ENCODE measurements at regions not wholly inside any gene's neighbourhood (a gene's known extent, or its start where the extent isn't known, plus 50 kb on each side); places are given as distances from the start of the nearest gene placed in this dataset.

GRCh38 chr5:123286891-123287290 lies 136.3 kb downstream of the CEP120 start:
- no peak for ATAC-seq
- no peak for FAIRE-seq
- H3K79me2 ChIP-seq (ENCODE audit: control insufficient read depth, insufficient read depth, low read length), result no peaks in the 10 kb centered on the region
- no peak overlapping the region for H3K9ac ChIP-seq (ENCODE audit: control insufficient read depth, insufficient read depth, low read length)
- ChIA-PET POLR2A (no interaction called here), RAD21 (ENCODE audit: unreplicated experiment) (no interaction called here), SMC1A (ENCODE audit: uncharacterized antibody, unreplicated experiment) (interaction anchor here (1.2 kb wide), 1 partner anchor 11 kb away, joined by 5 read pairs; no protein-coding TSS in a partner anchor), CTCF (no interaction called here)
- no peaks in the 10 kb centered on the region for H4K20me1 ChIP-seq (ENCODE audit: control insufficient read depth, insufficient read depth)
- H3K27ac ChIP-seq (ENCODE audit: control insufficient read depth, insufficient read depth), result no peak overlapping the region
- H3K4me2 ChIP-seq (ENCODE audit: control insufficient read depth, insufficient read depth), result no peak overlapping the region
- no TSS peak for BruUV-seq (replicated peaks)
- TF ChIP-seq SP1 (IDR thresholded peaks at IDR 0.05; ENCODE audit: low read depth, low read length), result no peak
- no peak for TF ChIP-seq CREM (IDR thresholded peaks at IDR 0.05; ENCODE audit: low read depth)
- no peak for TF ChIP-seq ZBTB33 (IDR thresholded peaks at IDR 0.05)
- TF ChIP-seq MYC (IDR thresholded peaks at IDR 0.05; ENCODE audit: insufficient read depth, insufficient read length, insufficient replicate concordance, low read length, severe bottlenecking), result no peak
- no peak for TF ChIP-seq BRCA1 (IDR thresholded peaks at IDR 0.05; ENCODE audit: low read depth, low read length)
- no peak for TF ChIP-seq ZNF217 (IDR thresholded peaks at IDR 0.05)
- no peak for TF ChIP-seq MXI1 (IDR thresholded peaks at IDR 0.05; ENCODE audit: low read depth, low read length)
- no peak for TF ChIP-seq HDAC6 (IDR thresholded peaks at IDR 0.05; ENCODE audit: unreplicated experiment)
- no peak for TF ChIP-seq BHLHE40 (IDR thresholded peaks at IDR 0.05; ENCODE audit: borderline replicate concordance in 1 of 2, low read depth in 2 of 2, low read length in 1 of 2)
- no peak for TF ChIP-seq SMC3 (IDR thresholded peaks at IDR 0.05; ENCODE audit: borderline replicate concordance, low read length)
- TF ChIP-seq NFYA (IDR thresholded peaks at IDR 0.05; ENCODE audit: borderline replicate concordance, low read depth, low read length), result no peak
- TF ChIP-seq POLR2A (IDR thresholded peaks at IDR 0.05; ENCODE audit: low read depth, low read length), result no peak
- TF ChIP-seq ZBTB40 (IDR thresholded peaks at IDR 0.05; ENCODE audit: borderline replicate concordance), result no peak
- TF ChIP-seq BCL11A (IDR thresholded peaks at IDR 0.05; ENCODE audit: low read depth, low read length), result no peak
- no peak for TF ChIP-seq NR2C1 (IDR thresholded peaks at IDR 0.05)
- in situ Hi-C loops (cut with MboI) (no loop called here), intact Hi-C loops (cut with micrococcal nuclease; ENCODE audit: unreplicated experiment) (no loop called here)
- H3K27me3 ChIP-seq (replicated peaks in 1 of 2; ENCODE audit: control insufficient read depth in 2 of 2, insufficient read depth in 2 of 2, low read length in 1 of 2), result peaks cover 0 to 2% of the 10 kb centered on the region in 2 experiments; a peak in 2 of 4 replicates
- no peak overlapping the region for H2AFZ ChIP-seq (ENCODE audit: control insufficient read depth, low read depth, low read length)
- no peak overlapping the region for H3K4me3 ChIP-seq
- H3K4me1 ChIP-seq (ENCODE audit: control insufficient read depth, insufficient read depth, low read length), result no peaks in the 10 kb centered on the region
- no peaks in the 10 kb centered on the region for H3K9me3 ChIP-seq (replicated peaks; ENCODE audit: control insufficient read depth, insufficient read depth, low read length)
- no peaks in the 10 kb centered on the region for H3K36me3 ChIP-seq (ENCODE audit: control insufficient read depth in 2 of 2, insufficient read depth in 2 of 2, low read length in 1 of 2)
- no peak for DNase-seq (ENCODE audit: low read depth, low spot score)
- WGBS (ENCODE audit: insufficient coverage, insufficient replicate concordance, low lambda C conversion rate, missing lambda C conversion rate), result 42% methylated on average over 2 of the region's 2 CpGs

Measured in GM12878 (cell line).